ACHN (cell line): ENCODE measurements at regions not wholly inside any gene's neighbourhood (a gene's known extent, or its start where the extent isn't known, plus 50 kb on each side); places are given as distances from the start of the nearest gene placed in this dataset.

Experiments
- DNase-seq: peaks from one replicate; pipeline ENCODE4 v3.0.0-alpha.2; 2015
- in situ Hi-C: cut with HindIII; loops from 2 replicates; pipeline ENCODE4 v1.10.0; 2017; ENCODE audit warnings: low sequenced_read_pairs, low pct_ligation_motif_present, low pct_unique_long_range_greater_than_20kb

GRCh38 chr15:100703032-100703578, 100.7 kb downstream of the ASB7 start:
- DNase-seq = no peak
- in situ Hi-C loops = no loop called here

- DNase-seq = no peak
- in situ Hi-C loops = no loop called here
Measured at GRCh38 chr15:100703671-100704070, 101.3 kb downstream of the ASB7 start.

- in situ Hi-C loops = no loop called here
- DNase-seq = no peak
Measured at GRCh38 chr15:100704281-100705055, 102.1 kb downstream of the ASB7 start.

- no peak for DNase-seq
- in situ Hi-C loops = no loop called here
Measured at GRCh38 chr15:100705065-100705464, 102.7 kb downstream of the ASB7 start.

GRCh38 chr15:100705841-100706240, 103.5 kb downstream of the ASB7 start:
- in situ Hi-C loops = no loop called here
- DNase-seq = no peak

GRCh38 chr15:100707229-100707628, 104.8 kb downstream of the ASB7 start:
- no peak for DNase-seq
- in situ Hi-C loops = no loop called here

DNA sequence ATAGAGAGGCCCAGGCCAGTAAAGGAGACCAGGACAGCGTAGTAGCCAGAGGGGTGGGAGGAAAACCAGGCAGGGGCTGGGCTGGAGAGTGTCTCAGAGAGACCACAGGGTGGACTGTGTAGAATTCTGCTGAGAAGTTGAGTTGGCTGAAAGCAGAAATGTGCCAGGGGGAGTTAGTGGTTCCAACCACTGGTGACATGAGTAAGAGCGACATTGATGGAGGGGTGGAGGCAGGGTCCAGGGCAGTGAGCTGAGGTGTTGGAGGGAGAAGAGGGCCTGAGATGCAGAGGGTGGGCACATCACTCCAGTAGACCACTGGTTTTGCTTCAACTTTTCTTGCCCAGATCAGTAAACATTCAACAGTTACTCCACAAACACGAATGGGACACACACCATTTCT, 106.5 kb downstream of the ASB7 start:
- in situ Hi-C loops = no loop called here
- no peak for DNase-seq

GRCh38 chr15:100710222-100710621, 107.8 kb downstream of the ASB7 start:
- DNase-seq = no peak
- in situ Hi-C loops = no loop called here

GRCh38 chr15:100710744-100711515, 108.5 kb downstream of the ASB7 start:
- no peak for DNase-seq
- in situ Hi-C loops = no loop called here

GRCh38 chr15:100711516-100712021, 109.2 kb downstream of the ASB7 start:
- no peak for DNase-seq
- in situ Hi-C loops = no loop called here

DNA sequence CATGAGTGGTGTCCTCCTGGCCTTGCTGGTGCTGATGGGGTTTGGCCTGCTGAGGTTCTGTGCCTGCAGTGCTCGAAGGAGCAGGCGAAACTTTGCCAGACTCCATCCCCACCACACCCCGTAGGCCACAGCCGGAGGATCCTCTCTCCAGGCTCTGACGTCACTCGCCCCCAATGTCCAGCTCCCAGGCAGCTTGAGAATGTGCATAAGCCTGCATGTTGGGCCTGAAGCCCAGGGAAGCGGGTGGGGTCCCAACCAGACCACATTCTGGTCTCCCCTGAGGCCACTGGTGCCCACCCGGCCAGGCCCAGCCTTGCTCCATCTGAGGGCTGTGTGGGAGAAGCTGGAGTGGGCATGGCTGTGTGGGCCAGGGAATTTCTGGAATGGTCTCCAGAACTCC, 109.8 kb downstream of the ASB7 start:
- no peak for DNase-seq
- in situ Hi-C loops = no loop called here

- peak; percentile 83 for DNase-seq
- in situ Hi-C loops = no loop called here
Measured at GRCh38 chr15:100713163-100713867, 110.9 kb downstream of the ASB7 start.

DNA sequence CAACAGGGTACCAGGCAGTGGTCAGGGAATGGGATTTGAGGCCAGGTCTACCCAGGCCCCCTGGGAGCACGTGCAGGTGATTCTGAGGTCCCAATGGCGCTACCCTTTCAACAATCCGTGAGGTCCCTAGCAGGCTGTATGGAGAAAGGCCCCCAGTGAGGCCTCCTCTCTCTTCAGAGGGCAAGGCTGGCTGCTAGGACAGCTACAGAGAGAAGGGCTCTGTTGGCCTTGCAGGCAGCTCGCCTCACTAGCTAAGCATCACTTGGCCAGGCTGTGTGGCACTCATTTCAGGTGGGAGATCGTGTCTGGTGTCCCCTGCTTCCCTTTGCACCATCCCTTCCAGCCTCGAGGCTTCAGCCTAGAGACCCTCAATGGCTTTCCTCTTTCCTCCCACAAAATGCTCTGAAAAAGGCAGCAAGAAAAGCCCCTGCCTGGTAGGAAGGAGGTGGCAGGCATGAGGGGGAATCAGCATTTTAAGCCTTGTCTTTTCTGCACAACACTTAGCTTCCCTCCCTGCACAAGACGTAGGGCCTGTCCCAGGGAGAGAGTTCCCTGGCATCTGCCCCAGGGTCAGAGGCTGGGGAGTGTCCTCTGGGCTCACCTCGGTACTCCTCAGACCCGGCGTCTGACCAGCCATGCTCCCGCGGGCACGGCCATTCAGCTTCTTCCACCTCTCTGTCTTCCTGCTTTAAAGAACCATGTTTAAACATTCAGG, 111.8 kb downstream of the ASB7 start:
- DNase-seq = no peak
- in situ Hi-C loops = no loop called here

DNA sequence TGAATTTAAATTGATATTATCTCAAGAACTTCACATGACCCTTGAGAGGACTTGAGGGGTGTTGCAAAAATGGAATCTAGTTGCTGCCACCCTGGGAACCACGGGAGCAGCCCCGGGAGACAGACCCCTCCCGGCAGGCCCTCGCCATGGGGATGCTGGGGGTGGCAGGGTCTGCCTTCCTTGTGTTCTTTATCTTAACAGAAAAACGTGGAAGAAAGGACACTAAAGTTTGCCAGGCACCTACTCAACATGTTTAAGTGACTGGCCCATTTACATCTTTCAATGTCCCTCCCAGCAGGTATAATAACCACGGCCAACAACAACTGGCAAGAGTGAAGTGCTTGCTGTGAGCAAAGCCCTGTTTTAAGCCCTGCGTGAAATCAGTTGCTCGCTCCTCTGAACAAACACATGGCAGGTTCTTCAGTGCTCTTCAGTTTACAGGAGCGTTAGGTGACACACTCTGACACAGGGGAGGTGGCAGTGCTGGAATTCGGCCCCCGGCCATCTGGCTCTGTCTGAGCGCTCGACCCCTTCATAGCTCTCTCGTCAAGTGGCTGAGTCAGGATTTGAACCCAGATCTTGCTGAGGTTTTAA, 112.5 kb downstream of the ASB7 start:
- in situ Hi-C loops = no loop called here
- no peak for DNase-seq

GRCh38 chr15:100715571-100716455, 113.4 kb downstream of the ASB7 start:
- DNase-seq = peak; percentile 19
- in situ Hi-C loops = no loop called here

GRCh38 chr15:100716456-100717085, 114.2 kb downstream of the ASB7 start:
- in situ Hi-C loops = no loop called here

DNA sequence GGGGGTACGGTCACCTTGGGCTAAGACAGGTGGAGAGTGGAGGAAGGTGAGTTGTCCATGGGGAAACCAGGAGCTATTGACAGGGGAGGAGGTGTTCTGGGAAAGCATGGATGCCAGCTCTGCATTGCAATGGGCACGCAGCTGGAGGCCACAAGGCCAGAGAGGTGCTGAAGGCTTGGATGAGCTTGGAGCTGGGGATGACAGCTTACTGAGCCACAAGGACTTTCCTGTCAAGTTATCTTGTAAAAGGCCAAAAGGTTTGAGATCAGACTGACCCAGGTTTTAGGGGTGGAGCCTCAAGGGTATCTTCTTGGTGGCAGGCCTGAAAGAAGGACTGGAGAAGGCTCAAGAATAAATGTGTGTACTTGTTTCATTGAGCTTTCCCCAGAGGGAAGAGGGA, 115.2 kb downstream of the ASB7 start:
- no peak for DNase-seq
- in situ Hi-C loops = no loop called here

More at GRCh38 chr15:100716456-100717085, 114.2 kb downstream of the ASB7 start:
- DNase-seq = no peak
